AG20443 (cell line): ENCODE measurements at regions not wholly inside any gene's neighbourhood (a gene's known extent, or its start where the extent isn't known, plus 50 kb on each side); places are given as distances from the start of the nearest gene placed in this dataset.
A peak's percentile ranks its signal among the peaks of the same experiment; 100 is the strongest.
"Not testable (repeated sequence)": the region's sequence is repeated elsewhere in the genome, so short reads cannot be mapped to it uniquely, and the experiment has no call there.

Source experiments
- DNase-seq: peaks from one replicate; pipeline ENCODE4 v3.0.0; 2012; ENCODE audit warnings: low spot score, mixed read lengths

- no peak for DNase-seq
Measured at GRCh38 chr22:45061332-45061731, 51.5 kb upstream of the PHF21B start.

GRCh38 chr22:45064313-45065278 lies 54.8 kb upstream of the PHF21B start:
- peak; percentile 87 for DNase-seq

GRCh38 chr22:45065726-45066125 lies 55.9 kb upstream of the PHF21B start:
- no peak for DNase-seq

- no peak for DNase-seq
Measured at GRCh38 chr22:45067731-45068130, 57.9 kb upstream of the PHF21B start.

- DNase-seq: no peak
Measured at GRCh38 chr22:45069925-45070324, 60.1 kb upstream of the PHF21B start.

DNA sequence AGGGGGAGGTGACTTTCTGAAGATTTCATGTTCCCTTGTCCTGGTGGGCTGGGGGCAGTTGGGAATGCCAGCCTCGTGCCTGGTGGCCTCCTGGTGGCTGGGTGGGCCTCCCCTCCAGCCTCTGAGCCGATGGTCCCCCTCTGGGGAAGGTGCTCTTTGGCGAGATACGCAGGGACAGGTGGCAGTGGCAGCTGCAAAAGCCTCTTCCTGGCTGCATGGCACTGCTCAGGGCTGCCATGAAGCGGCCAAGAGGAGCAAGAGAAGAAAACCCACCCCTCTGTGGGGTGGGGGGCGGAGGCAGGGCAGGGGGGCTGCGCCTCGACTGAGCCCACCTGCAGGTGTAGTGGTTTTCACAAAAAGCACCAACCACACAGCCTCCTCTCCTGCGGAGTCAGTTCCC lies 61.8 kb upstream of the PHF21B start:
- DNase-seq: no peak

DNA sequence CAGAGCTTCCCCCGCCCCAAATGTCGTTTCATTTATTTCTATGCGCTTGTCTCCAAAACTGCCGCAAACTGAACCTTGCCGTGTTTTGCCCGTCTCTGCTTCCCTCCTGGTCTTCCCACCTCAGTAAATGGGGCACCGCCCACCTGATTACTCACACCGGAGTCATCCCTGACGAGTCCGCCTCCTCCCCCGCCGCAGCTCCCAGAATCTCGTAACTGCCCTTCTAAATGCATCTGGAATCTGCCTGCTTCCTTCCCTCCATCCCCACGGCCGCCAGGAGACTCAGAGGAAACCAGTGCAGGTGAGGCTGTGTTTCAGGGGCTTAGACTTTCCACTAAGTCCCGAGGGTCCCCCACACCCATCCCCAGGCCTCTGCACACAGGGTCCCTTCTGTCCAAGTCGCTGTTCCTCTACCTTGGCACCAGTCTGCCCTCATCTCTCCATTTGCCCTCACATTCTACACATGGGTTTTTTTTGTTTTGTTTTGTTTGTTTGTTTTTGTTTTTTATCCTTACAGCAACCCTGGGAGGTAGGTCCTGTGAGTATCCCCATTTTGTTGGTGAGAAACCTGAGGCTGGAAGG lies 62.6 kb upstream of the PHF21B start:
- peak; percentile 85 for DNase-seq

DNA sequence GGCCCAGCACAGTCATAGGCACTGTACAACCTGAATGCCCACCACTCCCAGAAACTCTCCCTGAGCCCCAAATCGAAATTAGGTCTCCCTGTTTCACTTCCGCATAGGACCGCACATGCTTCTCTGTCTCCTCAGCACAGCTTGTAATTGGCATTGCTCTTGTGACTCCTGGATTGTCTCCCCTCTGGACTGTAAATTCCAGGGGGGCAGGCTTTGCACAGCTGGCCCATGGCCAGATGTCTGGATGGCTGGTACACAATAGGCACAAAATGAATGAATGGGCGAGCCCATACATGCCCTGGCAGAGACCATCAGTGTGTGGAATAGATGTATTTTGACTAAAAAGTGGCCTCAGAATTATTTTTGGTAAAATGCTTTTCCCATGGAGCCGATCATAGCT lies 63.3 kb upstream of the PHF21B start:
- no peak for DNase-seq

DNA sequence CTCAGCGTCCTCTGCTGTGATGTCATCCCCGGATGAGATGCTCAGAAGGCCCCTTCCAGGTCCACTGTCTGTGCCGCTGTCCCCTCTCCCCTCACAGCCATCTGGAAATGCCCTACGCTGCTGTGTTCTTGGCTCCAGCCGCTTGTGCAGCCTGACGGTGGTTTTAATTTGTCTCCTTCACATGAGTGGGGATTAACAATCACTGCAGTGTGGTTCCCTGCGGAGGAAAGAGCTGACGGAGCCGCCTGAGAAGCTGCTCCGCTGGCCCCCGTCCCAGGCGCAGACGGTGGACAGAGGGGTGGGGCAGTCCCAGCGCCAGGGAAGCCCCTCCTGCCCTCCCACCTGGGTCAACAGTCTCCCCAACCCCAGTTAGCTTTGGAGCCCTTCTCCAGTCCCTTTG lies 67.5 kb upstream of the PHF21B start:
- DNase-seq: no peak

DNA sequence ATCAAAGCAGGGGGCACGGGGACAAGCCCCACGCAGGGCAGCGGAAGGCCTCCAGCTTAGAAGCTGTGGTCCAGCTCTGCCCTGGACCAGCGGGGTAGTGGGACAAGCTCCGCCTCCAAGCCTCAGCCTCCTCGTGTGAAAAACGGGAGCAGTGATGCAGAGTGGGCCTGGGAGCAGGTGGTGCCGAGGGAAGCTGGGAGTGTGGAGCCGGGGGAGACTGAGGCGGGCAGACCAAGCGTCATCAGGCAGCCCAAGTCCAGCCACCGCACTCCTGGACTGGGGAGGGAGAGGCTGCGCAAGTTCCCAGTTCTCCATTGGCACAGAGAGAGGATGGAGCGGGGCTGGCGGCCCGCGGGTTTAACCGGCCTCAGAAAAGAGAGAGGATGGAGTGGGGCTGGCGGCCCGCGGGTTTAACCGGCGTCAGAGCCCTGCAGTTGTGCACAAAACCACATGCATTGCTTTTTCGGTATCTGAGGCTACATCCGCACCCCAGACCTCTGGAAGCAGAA lies 68.1 kb upstream of the PHF21B start:
- no peak for DNase-seq

- DNase-seq: peak; percentile 33
Measured at GRCh38 chr22:45082795-45083194, 73.0 kb upstream of the PHF21B start.

DNA sequence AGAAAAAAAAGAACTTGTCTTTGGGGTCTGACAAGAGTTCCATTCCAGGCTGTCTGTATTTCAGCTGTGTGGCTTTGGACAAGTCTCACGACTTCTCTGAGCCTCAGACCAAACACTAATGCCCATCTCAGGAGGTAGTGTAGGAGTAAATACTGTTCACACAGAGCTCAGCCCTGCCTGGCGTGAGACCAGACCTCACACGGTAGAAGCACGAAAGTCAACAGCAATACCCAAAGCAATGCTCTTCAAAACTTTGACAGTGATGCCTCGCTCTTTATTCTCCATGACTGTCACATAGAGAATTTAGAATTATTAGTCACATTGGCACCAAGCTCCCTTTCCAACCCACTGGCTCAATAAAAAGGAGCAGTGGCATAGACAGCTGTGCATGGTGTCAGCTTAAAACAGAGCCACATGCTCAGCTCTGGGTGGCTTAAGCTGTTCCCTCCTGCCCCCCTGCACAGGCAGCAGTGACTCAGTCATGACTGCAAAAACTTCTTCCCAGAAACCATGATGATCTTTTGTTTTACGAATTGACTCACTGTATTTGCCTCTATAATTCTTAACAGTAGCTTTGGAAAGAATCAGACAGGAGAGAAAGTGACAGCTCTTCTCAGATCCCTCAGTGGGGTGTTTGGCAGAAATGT lies 74.0 kb upstream of the PHF21B start:
- peak; percentile 81 for DNase-seq

GRCh38 chr22:45084400-45084920 lies 74.7 kb upstream of the PHF21B start:
- no peak for DNase-seq

DNA sequence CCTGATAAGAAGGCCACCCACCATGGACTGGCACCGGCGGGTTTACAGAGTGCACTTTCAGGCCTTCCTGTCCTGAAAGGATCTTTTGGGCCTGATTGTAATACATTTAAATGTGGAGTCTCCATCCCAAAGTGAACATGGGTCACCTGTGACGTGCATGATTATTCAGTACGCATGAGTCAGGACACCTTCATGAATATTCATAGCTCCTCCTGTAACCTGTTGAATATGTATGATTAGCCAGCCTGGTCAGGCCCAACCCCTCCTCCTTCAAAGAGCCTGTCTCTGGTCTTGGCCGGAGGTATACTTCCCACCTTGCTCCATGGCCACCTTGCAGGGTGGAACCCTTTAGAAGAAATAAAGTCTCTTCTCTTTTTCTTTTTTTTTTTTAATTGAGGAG lies 75.9 kb upstream of the NUP50 start:
- DNase-seq: no peak

DNA sequence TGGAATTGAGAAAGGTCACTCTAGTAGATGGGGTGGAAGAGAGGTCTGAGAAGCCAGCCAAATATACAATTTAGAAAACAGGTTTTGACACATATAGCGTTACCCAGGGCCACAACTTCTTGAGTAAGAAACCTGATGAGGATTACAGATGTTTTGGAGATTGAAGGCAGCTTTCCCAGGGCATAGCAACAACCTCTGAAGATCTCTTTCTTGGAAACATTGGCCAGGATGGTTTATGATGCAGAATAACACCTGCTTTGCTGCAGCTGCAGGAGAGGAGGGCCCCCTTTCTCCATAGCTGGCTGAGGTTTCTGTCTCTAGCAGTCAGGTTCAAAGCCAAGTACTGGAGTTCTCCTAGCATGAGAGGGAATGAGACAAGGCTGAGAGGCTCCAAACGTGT lies 75.1 kb upstream of the NUP50 start:
- no peak for DNase-seq

GRCh38 chr22:45090497-45090910 lies 73.2 kb upstream of the NUP50 start:
- peak; percentile 50 for DNase-seq

DNA sequence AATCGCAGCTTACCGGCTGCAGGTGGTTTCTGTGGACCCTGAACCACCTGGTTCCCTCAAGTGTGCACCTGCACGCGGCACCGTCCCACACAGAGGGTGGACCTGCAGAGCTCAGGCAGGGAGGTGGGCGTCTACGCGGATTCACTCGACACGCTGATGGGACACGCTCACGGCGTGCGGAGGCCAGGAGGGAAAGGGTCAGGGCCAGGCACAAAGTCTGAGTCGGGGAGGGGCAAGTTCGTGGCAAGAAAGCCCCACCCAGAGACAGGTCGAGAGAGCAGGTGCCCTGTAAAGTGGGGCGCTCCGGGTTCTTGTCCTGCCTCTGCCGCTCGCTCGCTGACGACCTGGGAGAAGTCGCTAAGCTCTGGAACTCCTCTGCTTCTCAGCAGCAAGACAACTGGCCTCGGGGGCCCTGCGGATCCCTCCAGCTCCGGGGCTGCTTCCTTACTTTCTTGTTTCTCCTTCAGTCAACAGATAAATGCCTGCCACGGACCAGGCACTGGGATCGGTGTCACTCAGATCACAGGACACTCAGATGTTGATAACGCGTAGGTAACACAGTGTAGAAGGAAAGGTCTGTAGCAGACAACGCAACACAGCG lies 72.4 kb upstream of the NUP50 start:
- no peak for DNase-seq

DNA sequence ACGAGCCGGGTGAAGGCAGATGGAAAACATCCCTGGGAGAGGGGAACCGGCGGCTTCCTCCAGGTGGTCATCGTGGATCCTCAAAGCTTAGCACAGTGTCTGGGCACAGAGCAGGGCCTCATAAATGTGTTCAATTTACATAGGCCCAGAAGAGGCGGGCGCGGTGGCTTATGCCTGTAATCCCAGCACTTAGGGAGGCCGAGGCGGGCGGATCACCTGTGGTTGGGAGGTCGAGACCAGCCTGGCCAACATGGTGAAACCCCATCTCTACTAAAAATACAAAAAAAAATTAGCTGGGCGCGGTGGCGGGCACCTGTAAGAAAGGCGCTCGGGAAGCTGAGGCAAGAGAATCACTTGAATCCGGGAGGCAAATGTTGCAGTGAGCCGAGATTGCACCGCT lies 71.8 kb upstream of the NUP50 start:
- DNase-seq: not testable (repeated sequence)

- DNase-seq: no peak
Measured at GRCh38 chr22:45092644-45093043, 71.1 kb upstream of the NUP50 start.

- DNase-seq: no peak
Measured at GRCh38 chr22:45093609-45094008, 70.1 kb upstream of the NUP50 start.

GRCh38 chr22:45094081-45094720 lies 69.5 kb upstream of the NUP50 start:
- DNase-seq: no peak

DNA sequence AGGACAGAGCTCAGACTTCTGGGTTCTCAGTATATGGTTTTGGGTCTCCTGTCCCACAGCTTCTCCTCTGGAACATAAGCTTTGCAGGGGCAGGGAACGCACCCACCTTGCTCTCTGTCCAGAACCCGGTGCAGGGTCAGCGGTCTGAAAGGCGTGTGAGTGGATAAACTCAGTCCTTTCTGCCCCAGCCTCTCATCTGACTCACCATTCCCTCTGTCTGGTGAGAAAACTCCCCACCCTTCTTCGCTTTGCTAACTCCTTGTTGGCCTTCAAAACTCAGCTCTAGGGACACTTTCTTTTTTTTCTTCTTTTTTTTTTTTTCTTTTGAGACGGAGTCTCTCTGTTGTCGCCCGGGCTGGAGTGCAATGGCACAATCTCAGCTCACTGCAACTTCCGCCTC lies 68.9 kb upstream of the NUP50 start:
- DNase-seq: peak; percentile 53
